ENCODE measurements at regions not wholly inside any gene's neighbourhood (a gene's known extent, or its start where the extent isn't known, plus 50 kb on each side); places are given as distances from the start of the nearest gene placed in this dataset.

DNA sequence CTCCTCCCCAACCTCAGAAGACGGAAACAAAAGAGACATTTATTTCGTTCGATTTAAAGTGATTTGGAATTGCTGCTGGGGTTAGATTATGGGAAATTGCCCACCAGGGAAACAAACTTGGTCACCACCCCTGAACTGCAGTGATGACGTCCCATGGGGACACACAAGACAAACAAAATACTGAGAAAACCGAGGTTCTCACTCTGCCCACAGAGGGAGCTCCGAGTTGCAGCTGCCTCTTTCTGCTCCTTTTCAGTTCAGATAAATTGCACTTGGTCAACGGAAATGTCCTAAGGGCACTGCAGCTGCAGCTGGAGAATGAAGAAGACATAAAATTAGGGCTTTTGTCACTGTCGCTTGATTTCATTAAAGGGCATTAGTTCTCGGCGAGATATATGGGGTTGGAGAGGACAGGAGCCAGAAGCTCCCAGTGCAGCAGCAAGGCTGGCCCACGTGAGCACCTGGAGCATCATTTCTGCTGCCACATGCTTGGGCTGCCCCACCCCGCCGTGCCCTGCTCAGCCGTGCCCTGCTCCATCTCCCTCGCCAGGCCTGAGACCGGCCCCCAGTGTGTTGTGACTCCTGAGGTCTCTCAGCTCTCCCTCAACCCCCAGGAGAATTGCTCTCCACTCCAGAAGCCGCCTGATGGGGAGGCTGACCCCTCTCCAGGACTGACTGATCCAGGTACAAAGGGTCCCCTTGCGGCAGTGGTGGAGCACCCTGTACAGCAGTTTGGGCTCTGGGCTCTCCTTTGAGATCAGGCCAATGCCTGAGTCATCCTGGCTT is 231.7 kb upstream of the AJAP1 start:
- no peak for DNase-seq (ENCODE audit: low read depth)
- H3K4me3 ChIP-seq (ENCODE audit: low read length) = no peak overlapping the region
- TF ChIP-seq, protein P1, sequence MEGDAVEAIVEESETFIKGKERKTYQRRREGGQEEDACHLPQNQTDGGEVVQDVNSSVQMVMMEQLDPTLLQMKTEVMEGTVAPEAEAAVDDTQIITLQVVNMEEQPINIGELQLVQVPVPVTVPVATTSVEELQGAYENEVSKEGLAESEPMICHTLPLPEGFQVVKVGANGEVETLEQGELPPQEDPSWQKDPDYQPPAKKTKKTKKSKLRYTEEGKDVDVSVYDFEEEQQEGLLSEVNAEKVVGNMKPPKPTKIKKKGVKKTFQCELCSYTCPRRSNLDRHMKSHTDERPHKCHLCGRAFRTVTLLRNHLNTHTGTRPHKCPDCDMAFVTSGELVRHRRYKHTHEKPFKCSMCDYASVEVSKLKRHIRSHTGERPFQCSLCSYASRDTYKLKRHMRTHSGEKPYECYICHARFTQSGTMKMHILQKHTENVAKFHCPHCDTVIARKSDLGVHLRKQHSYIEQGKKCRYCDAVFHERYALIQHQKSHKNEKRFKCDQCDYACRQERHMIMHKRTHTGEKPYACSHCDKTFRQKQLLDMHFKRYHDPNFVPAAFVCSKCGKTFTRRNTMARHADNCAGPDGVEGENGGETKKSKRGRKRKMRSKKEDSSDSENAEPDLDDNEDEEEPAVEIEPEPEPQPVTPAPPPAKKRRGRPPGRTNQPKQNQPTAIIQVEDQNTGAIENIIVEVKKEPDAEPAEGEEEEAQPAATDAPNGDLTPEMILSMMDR (conservative IDR thresholded peaks at IDR 0.05; ENCODE audit: low read depth, low read length) = peak; percentile 26

DNA sequence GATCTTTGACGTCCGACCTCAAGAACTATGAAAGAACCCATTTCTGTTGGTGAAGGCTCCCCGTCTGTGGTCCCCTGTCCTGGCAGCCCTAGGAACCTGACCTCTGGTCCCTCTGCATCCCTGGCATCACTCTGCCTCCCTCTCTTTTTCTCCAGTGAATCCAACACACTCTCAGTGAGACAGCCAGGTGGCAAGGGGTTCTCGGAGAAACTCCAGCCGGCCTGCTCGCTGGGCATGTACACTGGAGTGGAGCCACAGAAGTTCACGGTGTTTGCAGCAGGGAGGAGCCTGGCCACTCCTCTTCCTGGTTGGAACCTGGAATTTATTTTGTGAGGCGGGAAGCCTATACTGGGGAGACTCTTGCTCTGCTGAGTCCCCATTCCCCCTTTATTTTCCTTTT is 230.2 kb upstream of the AJAP1 start:
- DNase-seq (ENCODE audit: low read depth) = no peak
- TF ChIP-seq, protein P1 (conservative IDR thresholded peaks at IDR 0.05; ENCODE audit: low read depth, low read length) = no peak
- H3K4me3 ChIP-seq (ENCODE audit: low read length) = no peak overlapping the region

DNA sequence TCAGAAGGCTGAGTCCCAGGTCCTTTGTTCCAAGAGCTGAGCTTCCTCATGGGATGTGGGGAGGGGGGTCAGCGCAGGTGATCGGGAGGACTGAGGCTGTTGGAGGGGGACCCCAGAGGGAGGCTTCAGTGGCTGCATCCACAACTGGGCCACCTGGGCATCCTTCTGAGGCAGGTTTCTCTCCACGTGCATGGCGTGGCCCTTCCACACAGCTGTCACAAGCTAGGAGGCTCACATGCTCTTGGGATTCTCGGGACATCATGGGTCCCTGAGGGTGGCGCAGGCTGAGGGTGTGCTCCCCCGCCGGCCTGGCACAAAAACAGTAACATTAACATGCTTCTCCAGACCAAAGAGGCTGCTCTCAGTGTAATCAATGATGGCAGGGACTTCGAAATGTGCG is 229.6 kb upstream of the AJAP1 start:
- TF ChIP-seq, protein P1 (conservative IDR thresholded peaks at IDR 0.05; ENCODE audit: low read depth, low read length) = no peak
- H3K4me3 ChIP-seq (ENCODE audit: low read length) = no peak overlapping the region
- no peak for DNase-seq (ENCODE audit: low read depth)

DNA sequence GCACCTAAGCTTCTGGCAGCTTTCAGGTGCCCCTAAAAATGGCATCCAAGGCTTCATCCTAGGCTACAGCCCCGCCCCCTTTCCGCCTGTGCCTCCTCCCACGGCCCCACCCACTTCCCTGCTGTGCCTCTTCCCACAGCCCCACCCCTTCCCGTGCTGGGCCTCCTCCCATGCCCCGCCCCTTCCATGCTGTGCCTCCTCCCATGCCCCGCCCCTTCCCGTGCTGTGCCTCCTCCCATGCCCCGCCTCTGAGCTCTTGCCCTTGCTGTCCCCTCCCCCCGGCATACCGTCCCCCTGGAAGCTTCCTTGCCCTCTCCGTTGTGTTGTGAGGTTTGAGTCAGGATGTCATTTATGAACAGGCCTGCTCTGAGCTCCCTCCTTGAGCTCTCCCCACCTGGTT is 228.5 kb upstream of the AJAP1 start:
- TF ChIP-seq, protein P1 (conservative IDR thresholded peaks at IDR 0.05; ENCODE audit: low read depth, low read length) = no peak
- no peak for DNase-seq (ENCODE audit: low read depth)
- no peak overlapping the region for H3K4me3 ChIP-seq (ENCODE audit: low read length)

DNA sequence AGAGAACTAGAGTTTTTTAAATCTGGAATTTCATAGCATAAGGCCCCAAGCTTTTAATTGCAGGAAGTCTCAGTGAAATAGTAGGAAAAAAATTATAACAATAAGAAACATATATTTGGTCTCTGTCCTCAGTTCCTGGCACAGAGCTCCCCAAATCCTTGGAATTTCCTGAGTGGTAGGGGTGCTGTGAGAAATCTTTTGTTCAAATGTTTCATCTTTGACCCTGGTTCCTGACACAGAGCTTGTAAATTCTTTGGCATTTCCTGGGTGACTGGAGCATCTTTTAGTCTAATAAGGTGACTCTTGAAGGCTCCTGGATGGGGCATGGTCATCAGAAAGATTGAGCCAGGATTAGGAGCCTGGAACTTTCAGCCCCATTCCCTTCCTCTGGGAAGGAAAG is 225.7 kb upstream of the AJAP1 start:
- TF ChIP-seq, protein P1 (conservative IDR thresholded peaks at IDR 0.05; ENCODE audit: low read depth, low read length) = no peak
- no peak overlapping the region for H3K4me3 ChIP-seq (ENCODE audit: low read length)
- DNase-seq (ENCODE audit: low read depth) = no peak

DNA sequence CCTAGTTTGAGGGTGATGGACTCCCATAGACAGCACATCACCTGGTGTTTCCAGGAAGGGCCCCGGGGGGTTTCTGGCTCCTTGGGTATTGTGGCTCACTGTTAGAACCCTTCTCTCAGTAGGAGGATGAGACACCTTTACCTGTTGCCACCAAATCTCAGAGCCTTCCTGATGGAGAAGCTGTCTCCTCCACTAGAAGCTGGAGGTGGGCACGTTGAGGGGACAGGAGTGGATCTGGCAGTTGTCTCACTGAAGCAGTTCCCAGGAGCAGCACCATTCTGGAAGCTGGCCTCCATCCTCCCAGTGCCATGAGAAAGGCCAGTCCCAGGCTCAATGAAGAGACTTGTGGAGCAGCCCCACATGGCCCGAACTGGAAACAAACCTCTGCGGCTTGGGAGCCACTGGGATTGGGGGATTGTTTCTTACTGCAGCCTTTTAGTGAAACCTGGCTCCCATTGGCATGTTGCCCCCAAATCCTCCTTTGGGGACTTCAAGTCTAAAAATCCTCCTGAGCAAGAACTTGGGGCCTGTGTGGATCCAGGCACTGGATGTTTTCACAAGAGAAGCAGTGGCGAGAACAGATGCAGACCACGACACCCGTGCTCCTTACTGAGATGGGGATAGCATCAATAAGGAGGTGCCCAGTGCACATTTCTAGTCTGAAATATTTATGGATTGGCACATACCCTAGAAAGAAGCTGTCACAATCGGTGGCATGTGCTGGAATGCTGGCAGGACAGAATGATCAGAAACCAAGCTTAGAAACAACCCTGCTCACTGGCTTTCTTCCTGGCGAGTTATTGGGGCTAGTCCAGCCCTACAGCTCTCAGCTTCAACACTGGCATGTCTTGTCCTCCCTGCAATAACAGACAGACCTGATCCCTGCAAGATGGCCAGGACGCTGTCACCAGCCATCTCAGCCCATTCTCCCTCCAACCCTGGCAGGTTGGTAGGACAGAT is 223.7 kb upstream of the AJAP1 start:
- DNase-seq (ENCODE audit: low read depth) = no peak
- H3K4me3 ChIP-seq (ENCODE audit: low read length) = no peak overlapping the region
- TF ChIP-seq, protein P1 (conservative IDR thresholded peaks at IDR 0.05; ENCODE audit: low read depth, low read length) = no peak
